K562 (cell line): ENCODE measurements at regions not wholly inside any gene's neighbourhood (a gene's known extent, or its start where the extent isn't known, plus 50 kb on each side); places are given as distances from the start of the nearest gene placed in this dataset.

ENCODE experiments used
- ATAC-seq: fragments of 200-7000 bp; cut with Tn5 transposase; 3 replicates; pipeline ENCODE4 v1.9.1; 2020; ENCODE audit warnings: moderate library complexity
- BruUV-seq: library from RNA; stranded (reverse); fragments of 400-500 nt; replicated peaks from 2 replicates; lab custom pipeline; 2021; lab: Mats Ljungman, UMichigan
- CTCF ChIA-PET: fragments of 300-600 bp; formaldehyde crosslinking; extraction: SDS; loops from one replicate; lab custom pipeline; 2021; ENCODE audit warnings: low intra/inter-chr PET ratio; lab: Yijun Ruan, JAX
- POLR2A ChIA-PET: fragments of 300-600, 350-650 bp; sonication (Branson Sonifier 250); formaldehyde crosslinking; extraction: SDS; loops from one replicate; lab custom pipeline; 2021; ENCODE audit warnings: antibody characterized with exemption, inconsistent platforms; lab: Yijun Ruan, JAX
- DNase-seq, 4 experiments: peaks; one replicate each; pipeline versions ENCODE4 v3.0.0 to v3.0.0-alpha.2; 2011 to 2018; ENCODE audit warnings: low spot score in 3 of 4, mixed read lengths in 3 of 4; ENCODE audit errors: extremely low read depth in 1 of 4
- FAIRE-seq: peaks from 2 replicates; lab custom pipeline; 2011; peaks lifted over from hg19 to GRCh38; lab: Jason Lieb, UNC
- H2AFZ ChIP-seq: 2 replicates; pipeline ENCODE4 v1.6.0; 2011; ENCODE audit warnings: low read depth, low read length, control low read depth, inconsistent platforms
- H3K27ac ChIP-seq: fragments of 200-600 bp; 3 replicates; pipeline ENCODE4 v1.8.0; 2011; ENCODE audit warnings: low read depth, mild to moderate bottlenecking, control low read depth, inconsistent platforms, low read length, moderate library complexity, mixed read lengths; ENCODE audit errors: extremely low read depth
- H3K27me3 ChIP-seq, 2 experiments: fragments of 300-600 bp in 1 of 2; 2 replicates in 1 of 2; 3 replicates in 1 of 2; pipeline versions ENCODE4 v1.6.0 to v1.8.0; 2011; ENCODE audit warnings: inconsistent platforms in 2 of 2, low read length in 2 of 2, mild to moderate bottlenecking in 1 of 2, mixed read lengths in 1 of 2, moderate library complexity in 1 of 2; ENCODE audit not compliant: control insufficient read depth in 2 of 2, insufficient read depth in 2 of 2
- H3K36me3 ChIP-seq: fragments of 300-600 bp; 3 replicates; pipeline ENCODE4 v1.8.0; 2011; ENCODE audit warnings: mild to moderate bottlenecking, low read length, inconsistent platforms; ENCODE audit not compliant: control insufficient read depth, insufficient read depth
- H3K4me1 ChIP-seq, 2 experiments: fragments of 200-600 bp in 1 of 2; replicated peaks in 1 of 2; 2 replicates in 1 of 2; 3 replicates in 1 of 2; pipeline versions ENCODE4 v1.5.1 to v1.8.0; 2011; ENCODE audit warnings: inconsistent platforms in 2 of 2, low read length in 2 of 2, mild to moderate bottlenecking in 1 of 2, mixed read lengths in 1 of 2, moderate library complexity in 1 of 2; ENCODE audit not compliant: control insufficient read depth in 2 of 2, insufficient read depth in 2 of 2
- H3K4me2 ChIP-seq: 2 replicates; pipeline ENCODE4 v1.6.1; 2011; ENCODE audit warnings: low read length, control low read depth, inconsistent platforms, mixed read lengths; ENCODE audit not compliant: insufficient read depth
- H3K4me3 ChIP-seq: fragments of 200-600 bp; sonication (generic), shearing (Covaris generic); 2 replicates; pipeline ENCODE4 v1.5.1; 2016; ENCODE audit warnings: control low read depth, inconsistent platforms
- H3K79me2 ChIP-seq: fragments of 200-600 bp; 3 replicates; pipeline ENCODE4 v1.8.0; 2011; ENCODE audit warnings: low read length, inconsistent platforms; ENCODE audit not compliant: control insufficient read depth, insufficient read depth
- H3K9ac ChIP-seq, 2 experiments: 2 replicates each; pipeline versions ENCODE4 v1.6.0 to v1.6.1; 2011; ENCODE audit warnings: low read depth in 2 of 2, low read length in 2 of 2, control low read depth in 1 of 2, inconsistent platforms in 1 of 2, mild to moderate bottlenecking in 1 of 2, mixed read lengths in 1 of 2; ENCODE audit not compliant: insufficient read depth in 1 of 2
- H3K9me1 ChIP-seq: one replicate; pipeline ENCODE4 v1.6.0; 2011; ENCODE audit warnings: inconsistent platforms, mild to moderate bottlenecking, low read length, moderate library complexity; ENCODE audit not compliant: control insufficient read depth, insufficient read depth
- H3K9me3 ChIP-seq: replicated peaks from 2 replicates; pipeline ENCODE4 v1.5.1; 2011; ENCODE audit warnings: low read depth, low read length, inconsistent platforms; ENCODE audit not compliant: control insufficient read depth, insufficient read depth
- H4K20me1 ChIP-seq: replicated peaks from 2 replicates; pipeline ENCODE4 v1.6.1; 2011; ENCODE audit warnings: low read length, inconsistent platforms, mixed read lengths; ENCODE audit not compliant: control insufficient read depth, insufficient read depth
- CREB3L1 ChIP-seq: fragments of 450-650 bp; IDR thresholded peaks from 2 replicates; pipeline ENCODE4 v1.6.1; 2014; ENCODE audit warnings: low read depth, mild to moderate bottlenecking, moderate library complexity, borderline replicate concordance
- DIDO1 ChIP-seq: fragments of 450-650 bp; IDR thresholded peaks from 2 replicates; pipeline ENCODE4 v1.6.1; 2016; ENCODE audit warnings: low read depth, missing biosample characterization, missing genetic modification characterization
- GTF2E2 ChIP-seq: fragments of 200-800 bp; sonication (Bioruptor generic); IDR thresholded peaks from 2 replicates; pipeline ENCODE4 v1.6.1; 2016; ENCODE audit warnings: missing genetic modification characterization, missing compliant biosample characterization
- KAT7 ChIP-seq: sonication (generic); formaldehyde crosslinking; IDR thresholded peaks from 2 replicates; pipeline ENCODE4 v1.8.0; 2022; ENCODE audit warnings: missing genetic modification reagents, mild to moderate bottlenecking, borderline replicate concordance
- PRDM10 ChIP-seq: fragments of 450-650 bp; IDR thresholded peaks from 2 replicates; pipeline ENCODE4 v1.6.1; 2018; ENCODE audit not compliant: partially characterized antibody
- PURB ChIP-seq: sonication (generic); formaldehyde crosslinking; IDR thresholded peaks from 2 replicates; pipeline ENCODE4 v1.9.0; 2021; ENCODE audit warnings: low read depth, mild to moderate bottlenecking, missing genetic modification reagents
- SOX6 ChIP-seq: fragments of 450-650 bp; IDR thresholded peaks from 2 replicates; pipeline ENCODE4 v1.6.1; 2014; ENCODE audit warnings: mild to moderate bottlenecking
- TCF3 ChIP-seq: sonication (generic); formaldehyde crosslinking; IDR thresholded peaks from 2 replicates; pipeline ENCODE4 v1.4.0; 2020; ENCODE audit warnings: mild to moderate bottlenecking, missing genetic modification reagents
- ZBTB49 ChIP-seq: sonication (generic); formaldehyde crosslinking; IDR thresholded peaks from 2 replicates; pipeline ENCODE4 v1.8.0; 2022; ENCODE audit warnings: missing genetic modification reagents, mild to moderate bottlenecking, borderline replicate concordance
- ZFX ChIP-seq: sonication (generic); formaldehyde crosslinking; IDR thresholded peaks from 2 replicates; pipeline ENCODE4 v1.8.0; 2022; ENCODE audit warnings: mild to moderate bottlenecking, missing genetic modification reagents, moderate library complexity
- ZNF512 ChIP-seq: IDR thresholded peaks from 2 replicates; pipeline ENCODE4 v1.6.1; 2016; ENCODE audit warnings: missing genetic modification characterization, missing compliant biosample characterization
- ZNF668 ChIP-seq: fragments of 250-450 bp; sonication (Bioruptor Pico); IDR thresholded peaks from 2 replicates; pipeline ENCODE4 v1.8.0; 2022; ENCODE audit warnings: mild to moderate bottlenecking, inconsistent platforms
- ZNF699 ChIP-seq: fragments of 250-450 bp; sonication (Bioruptor Pico); IDR thresholded peaks from 2 replicates; pipeline ENCODE4 v1.8.0; 2021; ENCODE audit warnings: mild to moderate bottlenecking, moderate library complexity; ENCODE audit not compliant: insufficient replicate concordance
- WGBS: fragments of 100-300 bp; shearing (Covaris generic); methylation state at CpG from one replicate; pipeline ENCODE4 v1.1.6; 2016; ENCODE audit warnings: low coverage, mixed read lengths; ENCODE audit not compliant: insufficient coverage; ENCODE audit errors: missing lambda C conversion rate; 5-methylcytosine and 5-hydroxymethylcytosine counted together
- in situ Hi-C: fragments of 300-500 bp; cut with MboI; formaldehyde crosslinking; loops from 4 replicates; pipeline ENCODE4 v1.15.0; 2018; ENCODE audit warnings: inconsistent platforms, mixed read lengths
- intact Hi-C: fragments of 100-400 bp; cut with micrococcal nuclease; formaldehyde crosslinking; loops from 2 replicates; pipeline ENCODE4 v1.14.2; 2022

- TF ChIP-seq KAT7 (no peak), SOX6 (no peak)
These were observed 137.2 kb upstream of the SMARCA2 start (continued) for GRCh38 chr9:1877951-1878350.

GRCh38 chr9:1878811-1879210 is 136.3 kb upstream of the SMARCA2 start:
- Histone ChIP-seq H3K27me3 (no peaks in the 10 kb centered on the region), H3K9me3 (no peaks in the 10 kb centered on the region), H3K27ac (no peak overlapping the region), H3K9ac (no peak overlapping the region), H3K9me1 (no peaks in the 10 kb centered on the region), H3K4me3 (no peak overlapping the region), H3K4me2 (no peak overlapping the region), H3K4me1 (no peaks in the 10 kb centered on the region), H3K79me2 (no peaks in the 10 kb centered on the region), H4K20me1 (no peaks in the 10 kb centered on the region), H3K36me3 (no peaks in the 10 kb centered on the region), H2AFZ (no peak overlapping the region)
- ChIA-PET CTCF (no interaction called here), POLR2A (no interaction called here)
- FAIRE-seq (no peak), DNase-seq (no peak), ATAC-seq (no peak)
- BruUV-seq = no TSS peak
- WGBS = 0% methylated on average over 3 of the region's 3 CpGs
- intact Hi-C loops = loop anchor here (10.0 kb wide), 1 partner anchor 994 kb away; no protein-coding TSS in a partner anchor
- in situ Hi-C loops = no loop called here
- TF ChIP-seq ZBTB49 (CRISPR knock-in tag) (no peak), PRDM10 (no peak), PURB (CRISPR knock-in tag) (no peak), CREB3L1 (no peak), ZNF668 (no peak), GTF2E2 (no peak), ZFX (CRISPR knock-in tag) (no peak), TCF3 (CRISPR knock-in tag) (no peak), ZNF699 (no peak), DIDO1 (tag) (no peak), ZNF512 (tag) (no peak)
